DND-41 (cell line): ENCODE measurements at regions not wholly inside any gene's neighbourhood (a gene's known extent, or its start where the extent isn't known, plus 50 kb on each side); places are given as distances from the start of the nearest gene placed in this dataset.

Source experiments
- ATAC-seq: fragments of 200-7000 bp; cut with Tn5 transposase; 3 replicates; pipeline ENCODE4 v1.9.1; 2021; ENCODE audit warnings: low read depth; ENCODE audit not compliant: insufficient read depth
- DNase-seq: peaks from one replicate; pipeline ENCODE4 v3.0.0-alpha.2; 2020
- H2AFZ ChIP-seq: 2 replicates; pipeline ENCODE4 v1.6.0; 2012; ENCODE audit warnings: low read depth, low read length
- H3K27ac ChIP-seq: 2 replicates; pipeline ENCODE4 v1.5.1; 2012; ENCODE audit warnings: low read length, inconsistent platforms
- H3K27me3 ChIP-seq: fragments of 200-600 bp; sonication (generic); 2 replicates; pipeline ENCODE4 v1.6.0; 2012; ENCODE audit warnings: low read length, mild to moderate bottlenecking, inconsistent platforms; ENCODE audit not compliant: insufficient read depth, poor library complexity
- H3K36me3 ChIP-seq: 2 replicates; pipeline ENCODE4 v1.5.1; 2012; ENCODE audit warnings: low read length, inconsistent platforms; ENCODE audit not compliant: insufficient read depth
- H3K4me1 ChIP-seq: 2 replicates; pipeline ENCODE4 v1.5.1; 2012; ENCODE audit warnings: mild to moderate bottlenecking, low read length; ENCODE audit not compliant: insufficient read depth
- H3K4me2 ChIP-seq: 2 replicates; pipeline ENCODE4 v1.6.0; 2012; ENCODE audit warnings: mild to moderate bottlenecking, moderate library complexity, low read length, inconsistent platforms; ENCODE audit not compliant: insufficient read depth
- H3K4me3 ChIP-seq, 2 experiments: fragments of 200-600 bp in 1 of 2; shearing (Covaris generic) in 1 of 2; 2 replicates each; pipeline ENCODE4 v1.5.1; 2012 to 2016; ENCODE audit warnings: inconsistent platforms in 2 of 2, low read length in 2 of 2, mild to moderate bottlenecking in 2 of 2, low read depth in 1 of 2, moderate library complexity in 1 of 2
- H3K79me2 ChIP-seq: 2 replicates; pipeline ENCODE4 v1.6.0; 2012; ENCODE audit warnings: low read length, inconsistent platforms; ENCODE audit not compliant: insufficient read depth
- H3K9ac ChIP-seq: 2 replicates; pipeline ENCODE4 v1.6.0; 2012; ENCODE audit warnings: low read depth, mild to moderate bottlenecking, inconsistent platforms, low read length, moderate library complexity
- H3K9me3 ChIP-seq: 2 replicates; pipeline ENCODE4 v1.5.1; 2012; ENCODE audit warnings: low read length, moderate library complexity, mild to moderate bottlenecking, inconsistent platforms; ENCODE audit not compliant: insufficient read depth, severe bottlenecking
- H4K20me1 ChIP-seq: 2 replicates; pipeline ENCODE4 v1.6.0; 2012; ENCODE audit warnings: low read length; ENCODE audit not compliant: insufficient read depth
- CTCF ChIP-seq: IDR thresholded peaks from 2 replicates; pipeline ENCODE4 v1.5.1; 2012; ENCODE audit warnings: borderline replicate concordance, low read length, moderate library complexity, mild to moderate bottlenecking; ENCODE audit not compliant: poor library complexity, severe bottlenecking; ENCODE audit errors: extremely low read depth
- EZH2 ChIP-seq: IDR thresholded peaks from 3 replicates; pipeline ENCODE4 v1.6.1; 2012; ENCODE audit warnings: borderline replicate concordance, low read depth, mild to moderate bottlenecking, moderate library complexity, low read length, inconsistent platforms; ENCODE audit not compliant: severe bottlenecking

DNA sequence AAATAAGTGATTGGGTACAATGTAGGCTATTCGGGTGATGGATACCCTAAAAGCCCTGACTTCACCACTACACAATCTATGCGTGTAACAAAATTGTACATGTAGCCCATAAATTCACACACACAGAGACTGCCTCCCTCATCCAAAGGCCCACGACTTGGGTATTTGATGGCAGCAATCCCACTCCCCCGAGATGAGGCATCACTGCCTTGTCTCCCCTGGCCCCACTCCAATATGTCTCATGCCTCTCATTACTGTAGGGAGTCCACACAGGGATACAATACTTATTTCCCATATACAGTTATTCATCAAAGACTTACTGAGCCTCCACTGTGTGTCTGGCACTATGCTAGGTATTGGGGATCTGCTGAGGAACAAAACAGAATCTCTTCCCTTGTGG lies 192.6 kb downstream of the CBLN1 start:
- H3K27me3 ChIP-seq, result no peaks in the 10 kb centered on the region

DNA sequence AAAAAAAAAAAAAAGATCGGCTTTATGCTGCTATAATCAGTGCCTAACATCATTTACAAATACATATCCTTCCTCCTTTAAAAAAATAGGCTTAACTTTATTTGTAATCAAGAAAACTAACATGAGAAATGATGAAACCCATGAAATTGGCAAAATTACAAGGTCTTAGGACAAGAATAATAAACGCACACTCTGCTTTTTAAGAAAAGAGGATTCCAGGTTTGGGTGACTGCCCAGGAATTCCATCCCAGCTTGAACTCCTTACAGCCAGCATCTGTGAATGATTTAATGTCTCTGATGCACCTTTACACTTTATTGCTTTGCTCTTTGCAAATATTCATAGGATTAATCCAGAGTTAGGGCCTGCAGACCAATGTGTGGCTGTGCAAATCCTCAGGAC lies 196.0 kb downstream of the CBLN1 start:
- Histone ChIP-seq H4K20me1 (no peaks in the 10 kb centered on the region), H3K4me2 (no peak overlapping the region), H3K79me2 (no peaks in the 10 kb centered on the region), H3K27me3 (no peaks in the 10 kb centered on the region), H3K36me3 (no peaks in the 10 kb centered on the region), H3K9ac (no peak overlapping the region), H2AFZ (no peak overlapping the region), H3K9me3 (peaks cover 12% of the 10 kb centered on the region), H3K4me3 (no peak overlapping the region), H3K4me1 (no peaks in the 10 kb centered on the region), H3K27ac (no peak overlapping the region)
- TF ChIP-seq EZH2 (no peak), CTCF (no peak)
- ATAC-seq (no peak), DNase-seq (no peak)

More for the DNA sequence above, 192.6 kb downstream of the CBLN1 start:
- no peak for TF ChIP-seq EZH2
- no peak for TF ChIP-seq CTCF
- Histone ChIP-seq H3K36me3 (no peaks in the 10 kb centered on the region), H3K9ac (no peak overlapping the region), H4K20me1 (no peaks in the 10 kb centered on the region), H2AFZ (no peak overlapping the region), H3K27ac (no peak overlapping the region), H3K79me2 (no peaks in the 10 kb centered on the region), H3K4me2 (no peak overlapping the region), H3K4me3 (no peak overlapping the region), H3K9me3 (peaks cover 12% of the 10 kb centered on the region), H3K4me1 (no peaks in the 10 kb centered on the region)
- no peak for ATAC-seq
- DNase-seq, result no peak

DNA sequence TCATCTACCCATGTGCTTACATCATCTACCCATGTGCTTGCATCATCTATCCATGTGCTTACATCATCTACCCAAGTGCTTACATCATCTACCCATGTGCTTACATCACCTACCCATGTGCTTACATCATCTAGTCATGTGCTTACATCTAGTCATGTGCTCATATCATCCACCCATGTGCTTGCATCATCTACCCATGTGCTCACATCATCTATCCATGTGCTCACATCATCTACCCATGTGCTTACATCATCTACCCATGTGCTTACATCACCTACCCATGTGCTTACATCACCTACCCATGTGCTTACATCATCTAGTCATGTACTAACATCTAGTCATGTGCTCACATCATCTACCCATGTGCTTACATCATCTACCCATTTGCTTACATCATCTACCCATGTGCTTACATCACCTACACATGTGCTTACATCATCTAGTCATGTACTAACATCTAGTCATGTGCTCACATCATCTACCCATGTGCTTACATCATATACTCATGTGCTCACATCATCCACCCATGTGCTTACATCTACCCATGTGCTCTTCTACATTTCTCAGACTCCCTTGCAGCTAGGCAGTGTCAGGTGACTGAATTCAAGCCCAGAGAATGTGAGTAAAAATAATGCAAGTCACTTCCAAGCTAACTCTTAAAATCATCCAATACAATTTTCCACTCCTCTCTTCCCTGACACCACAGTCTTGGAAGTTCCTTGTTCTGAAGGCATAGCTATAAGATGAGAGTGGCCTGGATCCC lies 196.8 kb downstream of the CBLN1 start:
- Histone ChIP-seq H3K4me3 (no peak overlapping the region), H3K27me3 (no peaks in the 10 kb centered on the region), H3K4me1 (no peaks in the 10 kb centered on the region), H4K20me1 (no peaks in the 10 kb centered on the region), H3K79me2 (no peaks in the 10 kb centered on the region), H3K4me2 (no peak overlapping the region), H3K9ac (no peak overlapping the region), H3K9me3 (peaks cover 12% of the 10 kb centered on the region), H2AFZ (no peak overlapping the region), H3K36me3 (no peaks in the 10 kb centered on the region), H3K27ac (no peak overlapping the region)
- DNase-seq (no peak), ATAC-seq (no peak)
- TF ChIP-seq EZH2, result no peak
- TF ChIP-seq CTCF, result no peak
